ENCODE measurements at regions not wholly inside any gene's neighbourhood (a gene's known extent, or its start where the extent isn't known, plus 50 kb on each side); places are given as distances from the start of the nearest gene placed in this dataset.

DNA sequence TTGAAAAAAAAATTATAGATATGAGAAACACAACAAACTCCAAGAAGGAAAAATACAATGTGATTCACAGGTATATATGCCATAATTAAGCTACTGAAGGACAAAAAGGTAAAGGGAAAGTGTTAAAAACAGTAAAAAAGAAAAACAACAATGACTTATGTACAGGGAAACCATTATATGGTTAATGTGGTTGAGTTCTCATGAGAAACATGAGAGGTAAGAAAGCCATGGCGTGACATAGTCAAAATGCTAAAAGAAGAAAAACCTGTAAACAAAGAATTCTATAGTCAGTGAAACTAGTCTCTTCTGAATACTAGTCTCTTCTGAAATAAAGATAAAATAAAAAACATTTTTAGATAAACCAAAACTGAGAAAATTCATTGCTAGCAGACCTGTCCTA lies 109.1 kb downstream of the NEDD1 start:
- Mint-ChIP-seq H3K4me1 (ENCODE audit: low read depth, unreplicated experiment) (no peaks in the 10 kb centered on the region), H3K9me3 (ENCODE audit: unreplicated experiment) (peaks cover 3% of the 10 kb centered on the region), H3K27ac (ENCODE audit: unreplicated experiment) (no peak overlapping the region), H3K27me3 (ENCODE audit: low read depth, unreplicated experiment) (no peaks in the 10 kb centered on the region), H3K4me3 (ENCODE audit: unreplicated experiment) (no peak overlapping the region), H3K36me3 (ENCODE audit: low read depth, unreplicated experiment) (no peaks in the 10 kb centered on the region)
- Histone ChIP-seq H3K4me2 (ENCODE audit: low read length) (no peak overlapping the region), H3K4me3 (ENCODE audit: insufficient read depth, low read depth, low read length) (no peak overlapping the region), H3K4me1 (ENCODE audit: insufficient read depth, low read length) (no peaks in the 10 kb centered on the region), H3K9me3 (ENCODE audit: insufficient read depth, low read depth, low read length) (peaks cover 3% of the 10 kb centered on the region), H3K9ac (ENCODE audit: low read length) (no peak overlapping the region), H3K27ac (ENCODE audit: low read depth, low read length) (no peak overlapping the region), H3K36me3 (ENCODE audit: insufficient read depth, low read length) (no peaks in the 10 kb centered on the region), H2AFZ (ENCODE audit: low read depth, low read length) (no peak overlapping the region), H3K79me2 (ENCODE audit: insufficient read depth, low read length) (no peaks in the 10 kb centered on the region), H4K20me1 (ENCODE audit: insufficient read depth, low read length) (no peaks in the 10 kb centered on the region), H3K27me3 (ENCODE audit: insufficient read depth, low read length) (no peaks in the 10 kb centered on the region)
- no peak for FAIRE-seq
- no peak for TF ChIP-seq EZH2 (IDR thresholded peaks at IDR 0.05; ENCODE audit: insufficient read depth, low read length)
- TF ChIP-seq, protein P1, sequence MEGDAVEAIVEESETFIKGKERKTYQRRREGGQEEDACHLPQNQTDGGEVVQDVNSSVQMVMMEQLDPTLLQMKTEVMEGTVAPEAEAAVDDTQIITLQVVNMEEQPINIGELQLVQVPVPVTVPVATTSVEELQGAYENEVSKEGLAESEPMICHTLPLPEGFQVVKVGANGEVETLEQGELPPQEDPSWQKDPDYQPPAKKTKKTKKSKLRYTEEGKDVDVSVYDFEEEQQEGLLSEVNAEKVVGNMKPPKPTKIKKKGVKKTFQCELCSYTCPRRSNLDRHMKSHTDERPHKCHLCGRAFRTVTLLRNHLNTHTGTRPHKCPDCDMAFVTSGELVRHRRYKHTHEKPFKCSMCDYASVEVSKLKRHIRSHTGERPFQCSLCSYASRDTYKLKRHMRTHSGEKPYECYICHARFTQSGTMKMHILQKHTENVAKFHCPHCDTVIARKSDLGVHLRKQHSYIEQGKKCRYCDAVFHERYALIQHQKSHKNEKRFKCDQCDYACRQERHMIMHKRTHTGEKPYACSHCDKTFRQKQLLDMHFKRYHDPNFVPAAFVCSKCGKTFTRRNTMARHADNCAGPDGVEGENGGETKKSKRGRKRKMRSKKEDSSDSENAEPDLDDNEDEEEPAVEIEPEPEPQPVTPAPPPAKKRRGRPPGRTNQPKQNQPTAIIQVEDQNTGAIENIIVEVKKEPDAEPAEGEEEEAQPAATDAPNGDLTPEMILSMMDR (IDR thresholded peaks at IDR 0.05; ENCODE audit: insufficient read depth, low read depth, low read length), result no peak
- DNase-seq (ENCODE audit: low read depth), result no peak

DNA sequence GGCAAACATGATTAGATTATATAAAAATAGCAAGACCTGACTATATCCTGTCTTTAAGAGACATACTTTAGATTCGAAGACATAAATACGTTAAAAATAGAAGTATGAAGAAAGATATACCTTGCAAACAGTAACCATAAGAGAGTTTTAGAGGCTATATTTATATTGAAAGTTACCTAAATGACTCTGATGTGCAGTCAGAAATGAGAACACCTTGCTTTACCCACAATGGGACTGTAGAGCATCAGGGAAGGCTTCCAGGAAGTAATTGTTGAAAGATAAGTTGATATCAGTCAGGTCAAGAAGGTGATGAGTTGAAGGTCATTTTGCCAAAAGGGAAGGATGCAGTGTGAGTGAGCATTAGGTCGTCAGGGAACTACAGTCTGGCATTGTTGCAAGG lies 110.2 kb downstream of the NEDD1 start:
- no peak overlapping the region for H2AFZ ChIP-seq (ENCODE audit: low read depth, low read length)
- H3K4me3 ChIP-seq (ENCODE audit: insufficient read depth, low read depth, low read length), result no peak overlapping the region
- no peak for FAIRE-seq
- no peaks in the 10 kb centered on the region for H3K36me3 ChIP-seq (ENCODE audit: insufficient read depth, low read length)
- no peak overlapping the region for H3K27ac ChIP-seq (ENCODE audit: low read depth, low read length)
- no peaks in the 10 kb centered on the region for H3K9me3 ChIP-seq (ENCODE audit: insufficient read depth, low read depth, low read length)
- H3K4me2 ChIP-seq (ENCODE audit: low read length), result no peak overlapping the region
- H3K4me1 ChIP-seq (ENCODE audit: insufficient read depth, low read length), result no peaks in the 10 kb centered on the region
- H3K4me3 Mint-ChIP-seq (ENCODE audit: unreplicated experiment), result no peak overlapping the region
- no peak for TF ChIP-seq EZH2 (IDR thresholded peaks at IDR 0.05; ENCODE audit: insufficient read depth, low read length)
- TF ChIP-seq, protein P1 (IDR thresholded peaks at IDR 0.05; ENCODE audit: insufficient read depth, low read depth, low read length), result no peak
- no peaks in the 10 kb centered on the region for H3K36me3 Mint-ChIP-seq (ENCODE audit: low read depth, unreplicated experiment)
- H4K20me1 ChIP-seq (ENCODE audit: insufficient read depth, low read length), result no peaks in the 10 kb centered on the region
- peaks cover 3% of the 10 kb centered on the region for H3K9me3 Mint-ChIP-seq (ENCODE audit: unreplicated experiment)
- H3K4me1 Mint-ChIP-seq (ENCODE audit: low read depth, unreplicated experiment), result no peaks in the 10 kb centered on the region
- no peak overlapping the region for H3K9ac ChIP-seq (ENCODE audit: low read length)
- H3K27me3 ChIP-seq (ENCODE audit: insufficient read depth, low read length), result no peaks in the 10 kb centered on the region
- no peak for DNase-seq (ENCODE audit: low read depth)
- no peaks in the 10 kb centered on the region for H3K79me2 ChIP-seq (ENCODE audit: insufficient read depth, low read length)
- H3K27ac Mint-ChIP-seq (ENCODE audit: unreplicated experiment), result no peak overlapping the region
- no peaks in the 10 kb centered on the region for H3K27me3 Mint-ChIP-seq (ENCODE audit: low read depth, unreplicated experiment)

DNA sequence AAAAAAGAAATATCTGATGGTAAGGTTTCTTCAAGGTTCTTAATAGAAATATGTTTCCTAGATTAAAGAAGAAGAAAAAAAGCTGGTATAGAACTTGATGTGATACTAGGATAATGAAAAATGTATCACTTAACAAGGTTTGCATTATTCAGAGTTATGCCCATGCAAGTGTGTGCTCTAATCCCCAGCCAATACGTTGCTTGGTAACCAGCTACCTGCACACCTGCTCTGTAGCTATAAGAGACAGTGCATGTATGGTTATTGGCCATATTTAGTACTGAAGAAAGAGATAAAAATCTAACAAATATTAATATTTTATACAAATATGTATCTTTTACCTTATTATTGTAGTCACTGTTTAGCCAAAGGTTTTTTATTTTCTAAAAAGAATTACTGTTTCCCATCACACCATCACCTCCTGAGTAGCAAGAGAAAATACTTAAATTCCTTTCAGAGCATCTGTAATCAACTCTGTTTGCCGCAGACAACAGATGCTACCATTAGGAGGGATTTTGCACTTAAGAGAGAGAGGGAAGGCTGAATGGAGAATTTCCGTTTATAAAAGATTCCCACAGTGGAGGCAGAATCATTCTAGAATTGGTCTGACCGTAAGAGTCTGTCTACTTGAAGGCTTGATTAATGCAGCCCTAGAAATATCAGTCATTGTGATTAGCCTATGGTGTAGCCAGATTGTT lies 115.6 kb downstream of the NEDD1 start:
- Histone ChIP-seq H3K4me3 (ENCODE audit: insufficient read depth, low read depth, low read length) (no peak overlapping the region), H3K4me2 (ENCODE audit: low read length) (no peak overlapping the region), H3K36me3 (ENCODE audit: insufficient read depth, low read length) (no peaks in the 10 kb centered on the region), H3K27ac (ENCODE audit: low read depth, low read length) (no peak overlapping the region), H3K4me1 (ENCODE audit: insufficient read depth, low read length) (no peaks in the 10 kb centered on the region), H3K9me3 (ENCODE audit: insufficient read depth, low read depth, low read length) (no peaks in the 10 kb centered on the region), H3K9ac (ENCODE audit: low read length) (no peak overlapping the region), H4K20me1 (ENCODE audit: insufficient read depth, low read length) (no peaks in the 10 kb centered on the region), H3K27me3 (ENCODE audit: insufficient read depth, low read length) (no peaks in the 10 kb centered on the region), H3K79me2 (ENCODE audit: insufficient read depth, low read length) (no peaks in the 10 kb centered on the region), H2AFZ (ENCODE audit: low read depth, low read length) (no peak overlapping the region)
- TF ChIP-seq, protein P1 (IDR thresholded peaks at IDR 0.05; ENCODE audit: insufficient read depth, low read depth, low read length), result no peak
- no peak for TF ChIP-seq EZH2 (IDR thresholded peaks at IDR 0.05; ENCODE audit: insufficient read depth, low read length)
- Mint-ChIP-seq H3K36me3 (ENCODE audit: low read depth, unreplicated experiment) (no peaks in the 10 kb centered on the region), H3K27ac (ENCODE audit: unreplicated experiment) (no peak overlapping the region), H3K9me3 (ENCODE audit: unreplicated experiment) (no peaks in the 10 kb centered on the region), H3K4me3 (ENCODE audit: unreplicated experiment) (no peak overlapping the region), H3K4me1 (ENCODE audit: low read depth, unreplicated experiment) (no peaks in the 10 kb centered on the region), H3K27me3 (ENCODE audit: low read depth, unreplicated experiment) (no peaks in the 10 kb centered on the region)
- no peak for DNase-seq (ENCODE audit: low read depth)
- no peak for FAIRE-seq
